DMS53 treated with DMSO at 0.1 percent for 48 hours (cell line): ENCODE measurements at regions not wholly inside any gene's neighbourhood (a gene's known extent, or its start where the extent isn't known, plus 50 kb on each side); places are given as distances from the start of the nearest gene placed in this dataset.
"Not testable (repeated sequence)": the region's sequence is repeated elsewhere in the genome, so short reads cannot be mapped to it uniquely, and the experiment has no call there.

Experiments
- DNase-seq: peaks from one replicate; lab custom pipeline; 2025; ENCODE audit not compliant: unreplicated experiment; lab: John Stamatoyannopoulos, UW

DNA sequence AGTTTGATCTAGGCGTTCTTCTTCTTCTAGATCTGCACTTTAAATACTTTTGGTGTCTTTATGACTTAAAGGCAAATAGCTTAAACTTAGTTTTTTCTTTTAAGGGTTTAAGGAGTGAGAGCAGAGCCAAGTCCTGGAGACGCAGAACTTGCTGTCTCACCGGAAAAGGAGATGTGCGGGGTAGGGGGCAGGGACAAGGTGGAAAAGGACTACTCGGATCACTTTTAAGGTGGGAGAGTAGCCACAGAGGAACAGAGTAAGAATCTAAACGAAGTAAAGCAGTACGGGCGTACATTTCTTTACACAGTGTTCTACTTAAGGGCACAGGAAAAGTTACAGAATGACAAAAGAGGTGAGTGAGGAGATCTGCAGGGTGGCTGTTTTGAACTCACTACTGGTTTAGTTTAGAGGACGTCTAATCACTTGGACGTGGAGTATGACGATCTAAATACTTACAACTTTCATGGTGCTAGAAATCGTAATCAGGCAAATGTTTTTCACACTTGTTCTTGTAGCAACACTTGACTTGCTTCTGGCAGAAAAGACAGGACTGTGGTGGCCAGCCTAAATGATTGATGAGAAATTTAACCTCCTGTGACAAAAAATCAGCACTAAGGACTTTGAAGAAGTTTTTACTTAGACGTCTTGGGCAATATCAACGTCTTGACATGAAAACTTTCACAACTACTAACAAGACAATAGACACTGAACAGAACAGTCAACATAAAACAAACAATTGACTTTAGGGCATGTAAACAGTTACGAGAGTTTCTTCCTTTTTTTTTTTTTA is 127.0 kb downstream of the ART5 start:
- DNase-seq = not testable (repeated sequence)

DNA sequence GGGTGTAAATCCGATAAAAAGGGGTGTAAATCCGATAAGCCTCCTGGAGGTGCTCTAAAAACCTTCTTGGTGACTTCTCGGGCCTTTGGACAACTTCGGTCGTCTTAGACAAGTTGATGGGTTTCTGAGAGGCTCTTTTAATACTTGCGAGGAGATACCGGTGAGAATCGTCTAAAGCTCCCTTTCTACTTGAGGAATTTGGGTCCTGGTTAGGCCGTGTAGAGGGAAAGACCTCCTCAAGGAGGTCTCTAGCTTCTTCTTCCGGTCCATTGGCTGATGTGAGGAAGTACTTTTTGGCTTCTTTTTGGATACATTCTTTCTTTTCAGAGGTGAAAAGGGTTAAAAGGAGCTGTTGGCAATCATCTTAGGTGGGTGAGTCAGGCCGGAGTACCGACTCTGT is 128.5 kb downstream of the ART5 start:
- not testable (repeated sequence) for DNase-seq

DNA sequence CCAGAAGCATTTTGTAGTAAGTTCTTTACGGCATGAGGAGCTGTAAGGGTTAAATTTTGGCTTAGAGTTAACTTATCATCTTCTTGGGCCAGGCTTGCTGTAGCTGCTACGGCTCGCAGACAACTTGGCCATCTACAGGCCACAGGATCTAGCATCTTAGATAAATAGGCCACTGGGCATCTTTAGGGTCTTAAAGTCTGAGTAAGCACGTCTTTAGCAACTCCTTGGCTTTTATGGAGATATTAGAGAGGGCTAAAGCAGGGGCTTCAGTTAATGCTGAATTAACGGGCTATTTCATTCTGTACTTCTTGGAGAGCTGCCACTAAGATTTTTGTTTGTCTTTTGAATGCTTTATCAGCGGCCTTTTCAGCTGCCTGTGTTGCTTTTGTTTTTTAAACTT is 129.0 kb downstream of the ART5 start:
- DNase-seq = not testable (repeated sequence)

DNA sequence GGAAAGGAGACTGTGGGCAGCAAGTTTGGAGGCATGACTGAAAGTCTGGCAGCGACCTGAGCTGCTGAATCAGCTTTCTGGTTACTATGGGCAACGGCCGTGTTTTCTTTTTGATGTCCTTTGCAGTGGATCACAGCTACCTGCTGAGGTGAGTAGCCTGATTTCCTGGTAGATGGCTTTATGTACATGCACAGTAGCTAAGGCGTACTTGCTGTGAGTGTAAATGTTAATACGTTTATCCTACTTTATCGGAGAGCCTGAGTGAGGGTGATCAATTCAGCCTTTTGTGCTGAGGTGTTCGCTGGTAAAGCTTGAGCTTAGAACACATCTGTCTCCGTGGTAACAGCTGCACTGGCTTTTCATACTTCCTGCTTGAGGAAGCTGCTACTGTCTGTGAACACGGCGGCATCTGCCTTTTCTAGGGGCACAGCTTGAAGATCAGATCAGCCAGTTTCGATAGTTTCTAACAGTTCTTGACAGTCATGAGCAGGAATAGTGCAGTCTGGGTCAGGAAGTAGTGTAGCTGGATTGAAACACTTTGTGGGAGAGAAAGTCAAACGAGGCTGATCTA is 129.6 kb downstream of the ART5 start:
- DNase-seq = not testable (repeated sequence)

DNA sequence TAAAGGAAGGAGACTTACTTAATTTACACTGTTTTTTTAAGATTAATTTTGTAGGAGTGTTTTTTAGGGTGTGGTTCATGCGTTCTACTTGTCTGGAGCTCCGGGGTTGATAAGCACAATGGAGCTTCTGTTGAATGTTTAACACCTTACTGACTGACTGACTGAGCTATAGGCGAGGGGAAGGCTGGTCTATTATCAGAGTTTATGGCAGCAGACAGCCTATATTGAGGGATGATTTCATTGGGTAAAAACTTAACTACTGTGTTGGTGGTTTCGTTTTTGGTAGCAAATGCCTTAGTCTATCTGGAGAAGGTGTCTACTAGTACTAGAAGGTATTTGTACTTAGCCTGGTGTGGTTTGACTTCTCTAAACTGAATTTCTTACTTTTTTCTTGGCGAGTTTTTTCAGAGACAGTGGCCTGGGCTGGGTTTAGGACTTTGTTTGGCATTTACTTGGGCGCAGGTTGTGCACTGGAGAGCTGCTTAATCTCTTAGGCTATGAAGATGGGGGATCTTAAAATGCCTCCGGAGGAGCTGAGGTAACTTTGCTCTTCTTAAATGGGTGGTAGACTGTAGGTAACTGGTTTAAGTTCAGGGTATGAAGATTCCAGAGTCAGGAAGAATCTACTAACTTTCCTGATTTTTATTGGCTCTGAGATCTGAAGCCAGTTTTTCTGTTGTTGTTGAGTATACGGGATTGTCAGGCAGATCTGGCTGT is 130.2 kb downstream of the ART5 start:
- DNase-seq = not testable (repeated sequence)

DNA sequence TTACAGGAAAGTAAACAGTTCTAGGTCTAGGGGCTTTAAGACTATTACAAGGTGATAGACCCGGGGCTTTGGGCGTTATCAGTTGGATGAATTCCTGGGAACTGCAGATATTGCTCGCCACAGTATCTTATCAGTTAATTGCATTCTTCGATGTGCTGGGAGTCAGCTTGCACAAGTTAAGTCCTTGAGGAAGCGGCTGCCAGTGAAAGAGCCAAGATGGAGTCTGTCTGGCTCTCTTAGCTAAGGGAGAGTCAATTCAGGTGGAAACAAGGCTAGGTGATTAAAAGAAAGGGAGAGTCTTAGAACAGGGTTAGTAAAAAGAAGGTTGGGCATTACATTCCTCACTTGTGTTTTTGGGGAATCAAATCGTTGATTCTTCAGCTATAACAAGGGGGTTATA is 130.6 kb upstream of the ZNF195 start:
- DNase-seq = not testable (repeated sequence)

DNA sequence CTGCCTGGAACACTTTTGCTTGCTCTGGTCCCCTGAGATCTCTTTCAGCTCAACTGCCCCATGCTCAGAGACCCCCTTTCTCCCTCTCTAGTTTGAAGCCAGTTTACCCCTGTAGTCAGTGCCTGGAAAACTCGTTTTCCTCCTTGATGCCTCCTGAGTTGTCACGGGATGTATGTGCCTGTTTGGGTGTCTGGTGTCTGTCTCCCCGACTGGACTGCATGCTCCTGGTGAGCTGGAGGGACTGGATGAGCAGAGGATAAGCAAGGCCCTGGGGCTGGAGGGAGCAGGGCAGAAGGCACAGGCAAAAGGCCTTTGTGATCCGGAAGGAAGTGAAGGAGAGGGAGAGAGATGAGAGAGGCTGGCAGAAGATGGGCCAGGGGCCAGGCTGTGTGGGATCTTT is 120.3 kb upstream of the ZNF195 start:
- not testable (repeated sequence) for DNase-seq

DNA sequence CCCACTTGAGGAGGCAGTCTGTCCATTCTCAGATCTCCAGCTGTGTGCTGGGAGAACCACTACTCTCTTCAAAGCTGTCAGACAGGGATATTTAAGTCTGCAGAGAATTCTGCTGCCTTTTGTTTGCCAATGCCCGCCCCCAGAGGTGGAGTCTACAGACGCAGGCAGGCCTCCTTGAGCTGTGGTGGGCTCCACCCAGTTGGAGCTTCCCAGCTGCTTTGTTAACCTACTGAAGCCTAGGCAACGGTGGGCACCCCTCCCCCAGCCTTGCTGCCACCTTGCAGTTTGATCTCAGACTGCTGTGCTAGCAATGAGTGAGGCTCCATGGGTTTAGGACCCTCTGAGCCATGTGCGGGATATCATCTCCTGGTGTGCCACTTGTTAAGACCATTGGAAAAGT is 119.4 kb upstream of the ZNF195 start:
- not testable (repeated sequence) for DNase-seq

DNA sequence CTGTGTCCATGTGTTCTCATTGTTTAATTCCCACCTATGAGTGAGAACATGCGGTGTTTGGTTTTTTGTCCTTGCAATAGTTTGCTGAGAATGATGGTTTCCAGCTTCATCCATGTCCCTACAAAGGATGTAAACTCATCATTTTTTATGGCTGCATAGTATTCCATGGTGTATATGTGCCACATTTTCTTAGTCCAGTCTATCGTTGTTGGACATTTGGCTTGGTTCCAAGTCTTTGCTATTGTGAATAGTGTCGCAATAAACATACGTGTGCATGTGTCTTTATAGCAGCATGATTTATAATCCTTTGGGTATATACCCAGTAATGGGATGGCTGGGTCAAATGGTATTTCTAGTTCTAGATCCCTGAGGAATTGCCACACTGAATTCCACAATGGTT is 114.2 kb upstream of the ZNF195 start:
- DNase-seq = not testable (repeated sequence)

DNA sequence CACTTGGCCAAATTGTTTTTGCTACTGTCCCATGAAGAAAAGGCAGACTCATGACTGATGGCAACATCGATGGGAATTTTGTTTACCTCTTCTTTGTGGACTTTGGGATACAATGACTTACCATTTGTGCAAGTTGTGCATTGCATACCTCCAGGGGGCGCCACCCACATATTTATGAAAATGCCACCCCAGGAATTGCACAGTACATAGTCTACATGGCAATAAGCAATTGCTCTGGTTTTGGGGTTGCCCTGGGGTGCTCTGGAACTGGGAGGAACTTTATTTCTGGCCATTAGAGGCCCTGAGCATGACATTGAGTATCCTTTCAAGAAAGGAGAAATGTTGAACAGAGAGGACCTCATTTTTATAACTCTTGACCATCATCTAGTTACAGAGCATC is 109.1 kb upstream of the ZNF195 start:
- DNase-seq = not testable (repeated sequence)

DNA sequence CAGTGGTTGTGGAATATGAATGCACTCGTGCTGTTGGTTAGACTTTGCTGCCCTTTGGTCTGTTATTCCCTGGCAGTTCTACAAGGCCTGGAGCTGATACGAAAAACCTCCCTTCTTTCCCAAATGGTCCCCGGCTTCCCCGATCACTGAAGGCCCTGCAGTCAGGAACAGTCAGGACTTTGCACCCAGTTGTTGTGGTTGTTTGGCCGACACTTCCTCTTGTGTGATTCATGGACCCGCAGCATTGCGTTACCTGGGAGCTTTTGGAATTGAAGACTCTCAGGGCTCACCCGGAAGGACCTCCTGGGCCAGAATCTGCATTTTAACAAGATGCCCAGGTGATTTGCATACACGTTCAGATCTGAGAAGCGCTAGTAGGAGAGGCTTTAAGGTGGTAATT is 106.8 kb upstream of the ZNF195 start:
- not testable (repeated sequence) for DNase-seq

DNA sequence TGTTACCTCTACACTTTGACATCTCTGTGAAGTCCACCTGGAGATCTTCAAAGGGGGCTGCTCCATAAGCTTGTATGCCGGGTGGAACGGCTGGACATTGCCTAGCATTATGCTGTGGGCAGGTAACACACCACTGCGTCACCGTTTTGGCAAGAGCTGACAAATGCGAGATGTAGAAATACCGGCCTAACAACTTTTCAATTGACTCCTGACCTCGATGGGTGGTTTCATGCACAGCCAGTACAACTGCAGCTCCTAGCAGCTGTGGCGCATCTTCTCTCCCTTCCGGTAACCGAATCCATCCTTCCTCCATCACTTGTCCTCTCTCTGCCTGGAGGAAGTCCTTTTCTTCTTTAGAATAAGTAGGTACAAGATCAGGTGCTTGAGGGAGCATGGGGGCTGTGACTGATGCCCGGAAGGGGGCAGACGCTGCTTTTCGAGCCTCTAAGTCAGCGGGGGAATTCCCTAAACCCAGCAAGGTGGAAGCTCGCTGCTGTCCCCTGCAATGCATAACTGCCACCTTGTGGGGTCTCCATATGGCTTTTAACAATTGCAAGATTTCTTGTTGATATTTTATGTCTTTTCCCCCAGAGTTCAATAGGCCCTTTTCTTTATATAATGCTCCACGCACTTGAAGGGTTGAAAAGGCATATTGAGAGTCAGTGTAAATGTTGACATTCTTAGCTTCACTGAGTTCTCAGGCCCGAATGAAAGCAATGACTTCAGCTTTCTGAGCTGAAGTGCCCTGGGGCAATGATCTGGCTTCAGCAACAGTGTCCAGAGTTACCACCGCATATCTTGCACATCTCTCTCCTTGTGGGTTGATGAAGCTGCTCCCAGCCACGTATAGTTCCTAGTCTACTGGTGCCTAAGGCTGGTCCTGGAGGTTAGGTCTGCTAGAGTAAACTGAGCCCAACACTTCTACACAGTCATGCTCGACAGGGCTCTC is 98.3 kb upstream of the ZNF195 start:
- peak; percentile 59 for DNase-seq

DNA sequence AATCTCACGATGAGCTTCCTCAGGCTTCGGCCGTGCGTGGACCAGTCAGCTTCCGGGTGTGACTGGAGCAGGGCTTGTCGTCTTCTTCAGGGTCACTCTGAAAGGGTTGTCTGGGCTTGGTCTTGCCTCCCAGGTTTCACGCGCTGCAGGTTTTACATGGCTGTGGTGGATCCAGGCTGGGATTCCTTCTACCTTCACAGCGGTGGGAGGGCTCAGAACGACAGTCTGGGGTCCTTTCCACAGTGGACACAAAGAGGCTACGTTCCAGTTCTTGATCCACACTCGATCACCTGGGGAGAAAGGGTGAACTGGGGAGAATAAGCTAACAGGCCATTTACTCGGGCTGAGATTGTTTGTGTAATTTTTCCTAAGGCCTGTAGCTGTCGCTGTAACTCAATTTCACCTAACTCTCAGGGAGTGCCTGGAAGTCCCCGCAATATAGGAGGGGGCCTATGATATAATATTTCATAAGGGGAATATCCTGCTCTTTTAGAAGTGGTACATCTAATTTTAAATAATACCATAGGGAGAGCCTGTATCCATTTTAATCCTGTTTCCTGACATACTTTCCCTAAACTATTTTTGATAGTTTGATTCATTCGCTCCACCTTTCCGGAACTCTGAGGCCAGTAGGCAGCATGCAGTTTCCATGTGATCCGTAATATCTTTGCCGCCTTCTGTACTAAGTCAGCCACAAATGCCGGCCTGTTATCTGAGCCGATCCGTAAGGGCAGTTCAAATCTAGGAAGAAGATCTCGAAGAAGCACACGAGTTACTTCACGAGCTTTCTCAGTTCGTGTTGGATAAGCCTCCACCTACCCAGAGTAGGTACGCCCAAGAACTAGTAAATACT is 97.4 kb upstream of the ZNF195 start:
- not testable (repeated sequence) for DNase-seq

DNA sequence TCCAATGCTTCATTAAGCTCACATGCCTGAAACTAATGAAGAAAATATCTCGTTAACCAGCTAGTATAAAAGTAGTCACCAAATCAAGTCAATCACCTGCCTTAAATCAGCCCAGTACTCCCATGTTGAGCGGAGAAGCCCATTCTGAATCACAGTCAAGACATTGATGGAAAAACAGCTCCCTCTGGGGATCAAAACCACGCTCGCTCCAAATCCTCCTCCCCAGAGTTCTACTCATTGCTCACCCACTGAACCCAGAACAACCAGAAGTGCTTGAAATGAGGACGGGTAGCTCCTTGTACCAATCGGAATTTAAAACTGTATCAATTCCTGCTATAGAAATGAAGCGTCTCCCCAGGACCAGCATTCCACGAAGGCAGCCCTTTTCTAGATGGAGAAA is 90.0 kb upstream of the ZNF195 start:
- DNase-seq = not testable (repeated sequence)

DNA sequence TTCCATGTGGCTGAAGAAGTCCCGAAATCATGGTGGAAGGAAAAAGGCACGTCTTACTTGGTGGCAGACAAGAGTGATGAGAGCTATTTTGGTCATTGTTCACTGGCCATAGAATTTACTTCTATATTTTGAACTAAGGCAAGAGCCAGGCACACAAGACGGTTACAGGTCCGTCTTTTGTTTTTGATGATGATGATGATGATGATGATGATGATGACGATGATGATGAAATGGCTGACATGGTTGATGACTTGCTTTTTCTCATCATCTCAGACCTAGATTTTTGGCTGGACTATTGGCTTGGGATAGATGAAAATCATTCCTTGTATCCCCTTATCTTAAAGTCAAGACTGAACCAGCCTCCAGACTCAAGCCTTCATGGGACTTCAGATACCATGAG is 88.7 kb upstream of the ZNF195 start:
- not testable (repeated sequence) for DNase-seq

DNA sequence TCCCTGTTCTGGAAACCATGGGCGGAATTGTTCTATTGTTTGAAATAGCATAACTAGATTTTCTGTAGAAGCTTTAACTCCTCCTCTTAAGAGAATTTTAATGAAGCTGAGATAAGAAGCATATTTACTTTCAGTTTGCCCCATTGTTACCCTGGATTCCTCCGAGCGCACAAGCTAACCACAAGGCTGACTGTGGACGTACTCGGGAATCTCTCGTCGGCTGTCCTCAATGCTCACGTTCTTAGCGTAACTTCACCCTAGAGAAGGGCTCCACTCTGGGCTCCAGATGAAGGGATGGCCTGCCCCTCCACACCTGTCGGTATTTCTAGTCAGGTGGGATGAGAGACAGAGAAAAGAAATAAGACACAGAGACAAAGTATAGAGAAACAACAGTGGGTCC is 76.7 kb upstream of the ZNF195 start:
- not testable (repeated sequence) for DNase-seq

DNA sequence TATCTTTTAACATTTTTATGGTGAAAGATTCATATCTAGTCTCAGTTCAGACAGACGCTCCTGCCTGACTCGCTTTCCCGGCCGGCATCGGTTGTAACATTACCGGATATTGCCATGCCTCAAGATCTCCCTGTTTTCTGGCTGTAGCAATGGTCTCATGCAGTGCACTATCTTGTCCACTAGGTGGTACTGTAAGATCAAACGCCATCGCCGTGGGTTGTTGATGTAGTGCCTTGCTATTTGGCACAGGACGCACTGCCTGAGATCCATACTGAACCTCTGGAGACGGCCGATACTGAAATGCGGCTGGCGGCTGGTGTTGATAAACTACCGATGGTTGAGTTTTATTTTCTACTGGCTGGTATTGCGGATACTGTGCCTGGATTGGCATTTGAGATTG is 75.9 kb upstream of the ZNF195 start:
- DNase-seq = peak; percentile 12

DNA sequence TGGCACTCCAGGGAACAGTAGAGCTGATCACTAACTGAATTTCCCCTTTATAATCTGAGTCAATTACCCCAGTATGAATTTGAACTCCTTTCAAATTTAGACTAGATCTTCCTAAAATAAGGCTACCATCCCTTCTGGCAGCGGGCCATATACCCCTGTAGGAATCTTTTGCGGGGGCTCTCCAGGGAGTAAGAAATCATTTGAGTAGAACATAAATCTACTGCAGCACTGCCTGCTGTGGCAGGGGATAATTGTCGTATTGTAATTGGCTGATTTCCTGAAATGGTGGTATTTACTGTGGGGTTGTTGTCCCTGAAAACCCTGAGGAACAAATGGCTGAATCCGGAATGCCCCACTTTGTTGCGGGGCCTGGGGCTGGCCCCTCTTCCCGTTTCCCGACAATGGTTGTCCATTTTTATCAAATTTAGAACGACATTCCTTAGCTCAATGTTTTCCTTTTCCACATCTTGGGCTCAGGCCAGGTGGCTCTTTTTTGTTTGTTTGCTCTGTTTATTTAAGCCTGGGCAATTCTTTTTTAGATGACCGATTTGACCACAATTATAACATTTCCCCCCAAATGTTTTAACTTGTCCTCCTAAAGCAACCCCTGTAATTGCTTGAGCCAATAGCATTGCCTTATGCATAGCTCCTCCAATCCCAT is 74.8 kb upstream of the ZNF195 start:
- not testable (repeated sequence) for DNase-seq

DNA sequence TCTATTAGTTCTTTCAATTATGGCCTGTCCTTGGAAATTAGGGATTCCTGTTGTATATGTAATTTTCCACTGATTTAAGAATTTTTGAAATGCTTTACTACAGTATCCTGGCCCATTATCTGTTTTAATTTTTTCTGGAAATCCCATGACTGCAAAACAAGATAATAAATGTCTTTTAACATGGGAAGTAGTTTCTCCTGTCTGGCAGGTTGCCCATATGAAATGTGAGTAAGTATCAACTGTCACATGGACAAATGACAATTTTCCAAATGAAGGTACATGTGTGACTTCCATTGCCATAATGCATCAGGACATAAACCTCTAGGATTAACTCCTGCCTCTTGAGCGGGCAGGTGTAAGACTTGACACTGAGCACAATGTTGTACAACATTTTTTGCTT is 71.9 kb upstream of the ZNF195 start:
- not testable (repeated sequence) for DNase-seq
